Islet precursor cell (in vitro differentiated cells): ENCODE measurements at regions not wholly inside any gene's neighbourhood (a gene's known extent, or its start where the extent isn't known, plus 50 kb on each side); places are given as distances from the start of the nearest gene placed in this dataset.
A peak's percentile ranks its signal among the peaks of the same experiment; 100 is the strongest.
"Not testable (repeated sequence)": the region's sequence is repeated elsewhere in the genome, so short reads cannot be mapped to it uniquely, and the experiment has no call there.

Experiments
- DNase-seq: peaks from one replicate; pipeline ENCODE4 v3.0.0-alpha.2; 2018

DNA sequence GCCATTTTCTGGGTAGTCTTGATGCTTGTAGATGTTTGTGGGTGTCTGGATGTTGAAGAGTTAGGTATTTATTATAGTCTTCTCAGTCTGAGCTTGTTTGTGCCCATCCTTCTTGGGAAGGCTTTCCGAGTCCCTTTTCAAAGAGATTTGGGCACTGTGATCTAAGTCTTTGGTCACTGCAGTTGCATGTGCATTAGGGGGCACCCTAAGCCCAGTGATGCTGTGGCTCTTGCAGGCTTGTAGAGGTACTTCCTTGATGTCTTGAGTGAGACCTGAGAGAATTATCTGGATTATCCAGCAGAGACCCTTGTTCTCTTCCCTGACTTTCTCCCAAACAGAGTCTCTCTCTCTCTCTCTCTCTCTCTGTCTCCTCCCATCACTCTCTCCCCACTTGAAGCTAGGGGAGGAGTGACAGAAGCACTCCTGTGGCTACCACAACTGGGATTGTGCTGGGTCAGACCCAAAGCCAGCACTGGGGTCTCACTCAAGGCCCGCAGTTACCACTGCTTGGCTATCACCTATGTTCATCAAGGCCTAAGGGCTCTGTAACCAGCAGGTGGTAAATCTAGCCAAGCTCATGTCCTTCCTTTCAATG is 68.5 kb downstream of the TMCO5A start:
- DNase-seq = peak; percentile 89

DNA sequence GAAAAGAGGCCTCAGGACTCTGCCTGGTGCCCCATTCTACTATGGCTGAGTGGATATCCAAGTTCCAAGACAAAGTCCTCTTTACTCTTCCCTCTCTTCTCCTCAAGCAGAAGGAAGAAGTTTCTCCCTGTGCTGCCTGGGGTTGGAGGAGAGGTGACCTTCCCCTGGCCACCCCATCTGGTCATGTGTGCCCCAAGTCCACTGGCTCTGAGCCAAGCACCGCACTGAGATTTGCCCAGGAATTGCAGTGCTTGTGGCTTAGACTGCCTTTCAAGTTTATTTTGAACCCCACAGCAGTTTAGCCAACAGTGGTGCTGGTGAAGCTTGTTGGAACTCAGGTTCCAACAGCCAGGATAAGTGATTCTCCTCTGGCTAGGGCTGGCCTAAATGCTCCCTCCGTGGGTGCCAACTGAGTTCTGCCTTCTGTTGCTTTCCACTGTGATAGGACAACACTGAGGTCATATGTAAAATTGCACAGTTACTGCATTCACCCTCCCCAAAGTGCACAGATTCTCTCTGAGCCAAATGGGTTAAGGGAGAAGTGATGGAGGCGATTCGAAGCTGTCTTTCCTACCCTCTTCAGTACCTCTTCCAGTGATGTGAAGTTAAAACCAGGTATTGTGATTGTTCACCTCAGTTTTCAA is 69.9 kb downstream of the TMCO5A start:
- no peak for DNase-seq

DNA sequence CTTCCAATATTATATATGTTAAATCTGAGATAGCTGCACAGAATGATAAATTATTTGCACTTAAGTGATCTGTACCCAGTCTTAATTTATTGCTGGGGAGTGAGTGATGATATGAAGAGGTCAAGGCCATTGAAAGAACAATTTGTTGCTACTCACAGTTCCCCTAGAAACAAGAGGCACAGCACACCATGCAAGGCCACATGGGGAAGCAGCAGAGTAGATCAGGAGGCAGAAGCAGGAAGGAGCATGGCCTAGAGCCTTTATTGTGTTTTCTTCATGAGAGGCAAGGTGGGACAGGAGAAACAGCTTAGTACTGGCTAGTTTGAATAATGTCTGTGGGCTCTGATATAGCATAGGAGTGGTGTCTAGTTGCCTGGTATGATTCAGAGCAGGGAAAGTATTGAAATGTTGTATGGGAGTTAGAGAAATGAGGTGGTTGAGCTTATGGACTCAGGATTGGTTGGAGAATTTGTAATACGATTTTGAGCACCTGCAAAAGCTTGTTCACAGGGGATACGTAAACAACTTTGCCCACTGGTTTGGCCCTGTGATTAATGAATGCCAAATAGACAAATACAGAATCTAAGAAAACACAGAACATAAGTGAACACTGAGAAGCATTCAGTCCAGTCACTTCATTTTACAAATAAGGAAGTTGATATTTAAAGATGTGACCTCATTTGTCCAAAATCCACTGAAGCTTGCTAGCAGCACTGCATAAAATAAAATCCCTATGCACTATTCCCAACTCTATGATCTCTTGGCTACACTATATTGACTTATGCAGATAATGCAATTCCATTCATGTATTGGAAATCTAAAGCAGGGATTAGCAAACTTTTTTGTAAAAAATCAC is 71.7 kb downstream of the TMCO5A start:
- DNase-seq = no peak

DNA sequence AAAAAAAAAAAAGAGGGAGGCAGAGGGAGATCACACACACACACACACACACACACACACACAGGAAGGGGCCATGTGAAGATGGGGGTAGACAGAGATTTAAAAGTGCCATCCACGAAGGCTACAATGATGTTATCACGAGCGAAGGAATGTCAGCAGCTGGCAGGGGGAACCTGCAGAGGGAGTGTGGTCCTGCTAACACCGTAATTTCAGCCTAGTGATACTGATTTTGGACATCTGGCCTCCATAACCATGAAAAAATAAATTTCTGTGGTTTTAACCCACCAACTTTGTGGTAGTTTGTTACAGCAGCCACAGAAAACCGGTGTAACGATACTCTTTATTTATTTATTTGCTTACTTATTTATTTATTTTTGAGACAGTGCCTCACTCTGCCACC is 76.0 kb downstream of the TMCO5A start:
- no peak for DNase-seq

DNA sequence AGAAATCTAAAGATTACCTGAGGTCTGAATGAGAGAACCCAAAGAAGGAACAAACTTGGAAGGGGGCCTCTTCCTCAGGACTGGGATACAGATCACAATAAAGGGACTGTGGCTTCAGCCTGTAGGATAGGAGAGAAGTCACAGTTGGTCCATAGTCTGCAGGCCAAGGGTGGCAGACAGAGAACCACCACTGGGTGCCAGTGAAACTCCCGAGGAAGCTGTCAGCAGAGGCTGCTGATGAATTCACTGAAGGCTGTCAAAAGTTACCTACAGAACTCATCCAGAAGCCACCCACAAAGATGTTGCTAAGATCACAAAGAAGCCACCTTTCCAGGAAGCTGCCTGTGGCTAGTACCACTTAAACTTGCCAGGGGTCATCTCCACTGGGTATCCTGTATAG is 78.5 kb downstream of the TMCO5A start:
- no peak for DNase-seq

DNA sequence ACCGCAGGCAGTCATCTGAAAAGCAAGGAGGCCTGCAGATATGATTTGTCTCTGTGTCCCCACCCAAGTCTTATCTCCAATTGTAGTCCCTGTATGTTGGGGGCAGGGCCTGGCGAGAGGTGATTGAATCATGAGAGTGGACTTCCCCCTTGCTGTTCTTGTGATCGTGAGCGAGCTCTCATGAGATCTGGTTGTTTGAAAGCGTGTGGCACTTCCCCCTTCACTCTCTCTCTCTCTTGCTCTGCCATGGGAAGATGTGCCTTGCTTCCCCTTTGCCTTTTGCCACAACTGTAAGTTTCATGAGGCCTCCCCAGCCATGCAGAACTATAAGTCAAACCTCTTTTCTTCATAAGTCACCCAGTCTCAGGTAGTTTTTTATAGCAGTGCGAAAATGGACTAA is 83.3 kb downstream of the TMCO5A start:
- no peak for DNase-seq

DNA sequence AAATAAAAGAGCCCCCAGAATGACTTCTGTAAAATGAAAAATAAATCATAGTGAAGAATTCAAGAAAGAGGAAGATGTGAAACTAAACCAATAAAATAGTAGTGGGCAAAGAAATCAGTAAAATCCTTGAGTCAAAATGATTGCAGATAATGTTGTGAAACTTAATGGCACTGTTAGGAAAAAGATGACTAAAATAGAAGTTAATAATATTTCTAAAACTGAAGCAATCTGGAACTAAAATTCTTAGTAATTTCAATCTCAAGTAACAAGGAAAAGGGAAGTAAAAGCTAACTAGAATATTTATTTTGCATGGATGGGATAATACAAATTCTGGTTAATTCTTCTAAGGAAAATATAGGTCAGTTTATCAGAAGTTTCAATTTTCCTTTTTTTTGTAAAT is 84.6 kb downstream of the TMCO5A start:
- no peak for DNase-seq

DNA sequence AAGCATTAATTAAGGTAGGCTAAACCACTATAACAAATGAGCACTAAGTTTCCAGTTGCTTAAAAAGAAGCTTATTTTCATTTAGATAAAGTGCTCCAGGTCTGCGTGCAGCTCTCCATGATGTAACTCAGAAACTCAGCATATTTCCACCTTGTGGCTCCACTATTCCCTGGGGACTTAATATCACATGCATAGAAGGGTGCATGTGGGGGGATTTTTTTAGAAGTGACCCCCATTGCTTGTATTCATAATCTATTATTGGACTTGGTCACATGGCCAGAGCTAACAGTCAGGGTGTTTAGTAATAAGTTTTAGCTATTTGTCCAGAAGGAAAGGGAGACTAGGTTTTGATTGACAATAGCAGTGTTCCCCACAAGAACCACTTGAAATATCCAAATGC is 86.8 kb downstream of the TMCO5A start:
- no peak for DNase-seq

DNA sequence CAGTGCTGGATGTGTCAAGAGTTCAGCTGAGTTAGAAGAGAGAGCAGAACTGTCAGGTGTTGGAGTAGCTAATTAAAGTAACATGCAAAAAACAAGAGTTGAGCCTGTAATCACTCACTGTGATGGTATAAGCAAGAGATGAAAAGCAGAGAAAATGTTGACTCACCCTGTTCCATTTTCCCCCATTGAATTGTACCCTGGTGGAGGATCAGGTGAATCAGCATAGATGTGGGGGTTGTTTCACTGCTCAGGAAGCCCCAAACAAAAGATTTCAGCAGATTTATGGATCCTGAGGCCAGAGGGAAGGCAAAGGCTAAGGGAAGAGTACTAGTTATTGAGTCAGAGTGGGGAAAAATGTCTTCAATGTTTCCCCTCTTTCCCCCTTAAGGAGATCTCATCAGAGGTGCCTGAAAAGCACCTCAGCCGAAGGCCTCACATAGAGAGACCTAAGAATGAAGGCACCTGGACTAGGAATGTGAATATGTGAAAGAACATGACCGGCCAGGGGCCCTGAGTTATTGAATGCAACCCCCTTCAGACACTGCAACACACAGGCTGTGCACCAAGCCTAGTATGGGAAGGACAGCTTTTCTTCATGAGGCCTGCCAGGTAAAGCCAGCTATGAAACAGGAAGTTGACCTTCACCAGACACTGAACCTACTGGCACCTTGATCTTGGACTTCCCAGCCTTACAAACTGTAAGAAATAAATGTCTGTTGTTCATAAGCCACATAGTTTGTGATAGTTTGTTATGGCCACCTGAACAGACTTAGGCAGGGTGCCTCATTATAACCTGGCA is 90.1 kb downstream of the TMCO5A start:
- no peak for DNase-seq

DNA sequence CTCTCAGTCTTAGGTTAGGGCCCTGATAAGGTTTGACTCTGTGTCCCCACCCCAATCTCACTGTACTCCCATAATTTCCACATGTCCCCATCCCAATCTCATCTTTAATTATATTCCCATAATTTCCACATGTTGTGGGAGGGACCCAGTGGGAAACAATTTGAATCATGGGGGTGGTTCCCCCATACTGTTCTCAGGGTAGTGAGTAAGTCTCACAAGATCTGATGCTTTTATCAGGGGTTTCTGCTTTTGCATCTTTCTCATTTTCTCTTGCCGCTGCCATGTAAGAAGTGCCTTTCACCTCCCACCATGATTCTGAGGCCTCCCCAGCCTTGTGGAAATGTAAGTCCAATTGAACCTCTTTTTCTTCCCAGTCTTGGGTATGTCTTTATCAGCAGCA is 91.2 kb downstream of the TMCO5A start:
- DNase-seq = not testable (repeated sequence)

DNA sequence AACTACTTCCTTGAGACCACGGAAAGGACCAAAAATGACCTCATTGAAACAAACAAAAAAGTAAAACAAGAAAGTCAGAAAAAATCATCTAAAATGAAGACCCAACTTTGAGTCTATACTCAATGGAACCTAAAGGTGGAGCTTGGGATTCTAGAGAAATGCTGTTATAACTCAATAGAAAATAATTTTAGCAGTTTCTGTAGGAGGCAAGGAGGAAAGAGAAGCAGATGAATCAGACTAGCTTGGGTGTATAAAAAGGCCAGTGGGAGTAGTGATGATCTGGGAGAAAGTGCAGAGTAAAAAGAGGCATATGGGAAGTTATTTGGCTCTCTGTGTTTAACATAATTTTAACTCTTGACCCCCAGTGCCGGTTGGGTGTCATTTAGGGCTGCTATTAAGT is 94.4 kb downstream of the TMCO5A start:
- no peak for DNase-seq

DNA sequence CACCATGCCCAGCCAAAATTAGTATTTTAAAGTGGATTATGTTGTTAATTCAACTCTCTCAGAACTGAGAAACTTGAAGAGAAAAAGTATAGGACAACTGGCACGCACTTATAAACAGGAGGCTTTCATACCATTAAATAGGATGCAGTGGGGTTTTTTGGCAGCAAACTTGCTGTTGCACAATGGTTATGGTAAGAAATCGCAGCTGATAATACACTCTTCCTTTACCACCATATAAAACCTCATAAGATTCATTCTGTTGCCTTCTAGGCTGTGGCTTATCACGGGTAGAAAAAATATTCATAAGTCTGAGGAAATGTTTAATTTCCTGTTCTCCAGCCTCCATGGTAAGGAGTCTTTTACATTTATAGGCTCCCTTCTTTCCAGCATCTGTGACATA is 95.3 kb downstream of the TMCO5A start:
- no peak for DNase-seq

DNA sequence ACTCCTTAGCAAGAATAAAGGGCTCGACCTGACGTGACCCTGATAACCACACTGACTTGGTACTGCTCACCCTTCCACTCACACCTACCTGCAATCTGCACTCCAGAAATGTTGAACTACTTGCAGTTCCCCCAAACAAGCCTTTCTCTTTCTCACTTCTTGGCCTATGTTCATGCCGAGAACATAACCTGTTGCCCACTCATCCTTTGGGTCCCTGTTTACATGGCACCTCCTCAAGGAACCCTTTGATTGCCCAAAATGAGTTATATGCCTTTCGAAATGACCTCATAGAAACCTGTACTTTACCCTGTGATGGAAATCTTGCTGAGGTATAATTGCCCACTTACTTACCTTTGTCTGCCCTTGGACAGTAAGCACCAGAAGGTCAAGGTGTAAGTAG is 96.2 kb downstream of the TMCO5A start:
- no peak for DNase-seq

DNA sequence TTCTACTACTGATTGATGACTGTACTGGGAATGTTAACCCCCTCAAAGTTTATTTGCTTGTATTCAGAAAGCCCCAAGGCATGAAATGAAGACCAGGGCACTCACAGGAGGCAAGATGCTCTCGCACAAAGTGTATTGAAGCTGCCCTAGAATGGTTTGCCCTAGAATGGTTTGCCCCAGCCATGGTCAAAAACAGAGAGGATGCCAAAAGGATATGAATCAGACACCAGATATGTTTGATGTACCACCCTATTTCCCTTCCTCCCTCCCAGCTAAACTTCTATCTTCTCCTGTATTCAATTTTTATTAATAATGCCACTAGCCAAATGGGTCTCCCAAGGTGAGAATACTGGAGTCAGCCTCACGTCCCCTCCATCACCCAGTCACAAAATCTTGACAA is 101.3 kb downstream of the TMCO5A start:
- no peak for DNase-seq

DNA sequence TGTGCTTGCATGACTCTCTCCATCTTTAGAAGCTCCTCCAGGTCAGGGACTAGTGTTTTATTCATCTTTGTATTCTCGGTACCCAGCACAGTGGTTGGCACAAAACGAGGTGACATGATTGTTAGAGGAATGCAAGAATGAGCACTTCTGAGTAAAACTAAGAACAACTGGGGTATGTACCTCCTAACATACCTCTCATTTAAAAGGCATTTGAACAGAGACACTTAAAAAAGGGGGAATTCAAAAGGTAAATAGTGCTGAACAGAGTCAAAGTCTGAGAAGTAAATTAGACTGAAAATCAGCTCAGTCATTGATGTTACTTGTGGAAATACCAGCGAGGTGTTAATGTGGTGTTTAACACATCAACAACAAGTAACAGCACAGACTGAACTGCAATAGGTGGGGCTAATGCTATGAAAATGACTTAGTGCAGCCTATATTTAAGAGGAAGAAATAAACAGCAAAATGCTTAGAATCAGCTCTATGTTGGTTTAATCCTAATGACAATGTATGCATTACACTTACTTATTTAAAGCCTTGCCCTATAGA is 102.4 kb downstream of the TMCO5A start:
- DNase-seq = no peak

DNA sequence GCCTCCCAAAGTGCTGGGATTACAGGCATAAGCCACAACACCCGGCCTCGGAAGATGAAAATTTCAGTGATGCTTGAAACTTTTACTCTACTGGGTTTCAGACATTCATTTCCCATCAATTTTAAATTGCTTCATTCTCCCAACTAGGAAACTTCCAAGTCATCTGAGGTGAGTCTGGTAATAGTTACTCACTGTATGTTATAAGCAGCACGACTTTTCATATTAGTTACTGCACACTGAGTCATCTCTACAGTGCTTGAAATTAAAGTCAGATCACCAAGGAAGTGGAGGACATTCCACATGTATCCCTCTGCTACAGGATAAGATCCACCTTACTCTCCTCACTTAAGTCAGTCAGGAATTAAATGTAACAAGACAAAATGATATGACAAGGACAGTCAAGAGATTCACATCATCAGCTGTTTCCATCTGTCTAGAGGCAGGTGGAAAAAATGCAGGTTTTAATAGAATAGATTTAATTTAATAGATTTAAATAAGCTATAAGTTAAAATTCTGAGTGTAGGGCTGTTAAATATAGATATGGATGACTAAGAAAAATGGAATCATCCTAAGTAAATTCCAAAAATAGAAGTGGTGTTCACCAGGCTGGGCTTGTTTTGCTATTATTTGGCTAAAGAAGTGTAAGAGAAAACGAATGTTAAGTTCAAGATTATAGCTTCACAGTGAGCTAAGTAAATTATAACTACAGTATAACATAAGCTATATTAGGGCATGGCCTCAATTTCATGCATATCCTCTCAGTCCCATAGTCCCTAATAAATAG is 104.4 kb downstream of the TMCO5A start:
- DNase-seq = no peak

DNA sequence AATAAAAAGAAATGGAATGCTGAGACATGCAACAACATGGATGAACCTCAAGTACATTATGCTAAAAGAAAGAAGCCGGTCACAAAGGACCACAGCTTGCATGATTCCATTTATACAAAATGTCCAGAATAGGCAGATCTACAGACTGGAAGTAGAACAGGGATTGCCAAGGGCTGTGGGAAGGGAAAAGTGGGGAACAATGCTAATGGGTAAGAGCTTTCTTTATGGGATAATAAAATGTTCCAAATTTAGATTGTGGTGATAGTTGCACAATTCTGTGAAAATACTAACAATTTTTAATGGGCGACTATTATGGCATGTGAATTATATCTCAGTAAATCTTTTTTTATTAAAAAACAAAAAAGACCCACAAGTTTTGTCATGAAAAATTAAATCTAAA is 106.2 kb downstream of the TMCO5A start:
- DNase-seq = no peak

DNA sequence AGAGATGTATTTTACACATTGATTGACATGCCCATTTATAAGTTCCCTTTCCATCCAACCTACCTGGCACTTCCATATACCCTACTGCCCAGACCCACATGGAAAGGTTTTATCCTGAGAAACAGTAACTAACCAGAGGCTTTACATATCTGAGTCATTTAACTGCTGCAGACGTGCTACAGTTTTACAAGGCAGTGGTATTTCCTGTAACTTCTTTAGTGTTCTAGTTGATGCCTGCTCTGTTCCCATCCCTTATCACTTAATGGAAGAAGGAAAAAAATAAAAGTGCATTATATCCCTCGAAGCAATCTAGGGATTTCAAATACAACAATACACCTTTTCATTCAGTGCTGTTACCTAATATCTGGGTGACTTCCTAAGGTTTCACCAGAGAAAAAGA is 107.1 kb downstream of the TMCO5A start:
- DNase-seq = peak; percentile 62

DNA sequence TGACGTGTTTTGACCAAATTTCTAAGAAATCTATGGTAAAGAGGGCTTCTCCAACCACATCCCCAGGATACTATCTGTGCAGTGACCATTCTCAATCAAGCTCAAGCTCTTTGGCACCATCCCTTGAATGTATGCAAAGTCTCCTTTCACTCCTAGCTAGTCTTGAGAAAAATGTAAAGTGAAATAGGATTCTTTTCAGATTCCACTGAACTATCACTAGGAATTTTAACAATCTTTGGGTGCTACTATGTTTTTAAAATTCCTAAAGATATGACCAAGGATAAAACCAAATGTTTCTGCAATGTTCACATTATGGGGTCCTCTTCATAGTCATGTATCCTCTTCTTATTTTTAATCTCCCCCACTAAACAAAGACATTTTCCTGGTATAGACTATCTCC is 107.8 kb downstream of the TMCO5A start:
- no peak for DNase-seq

DNA sequence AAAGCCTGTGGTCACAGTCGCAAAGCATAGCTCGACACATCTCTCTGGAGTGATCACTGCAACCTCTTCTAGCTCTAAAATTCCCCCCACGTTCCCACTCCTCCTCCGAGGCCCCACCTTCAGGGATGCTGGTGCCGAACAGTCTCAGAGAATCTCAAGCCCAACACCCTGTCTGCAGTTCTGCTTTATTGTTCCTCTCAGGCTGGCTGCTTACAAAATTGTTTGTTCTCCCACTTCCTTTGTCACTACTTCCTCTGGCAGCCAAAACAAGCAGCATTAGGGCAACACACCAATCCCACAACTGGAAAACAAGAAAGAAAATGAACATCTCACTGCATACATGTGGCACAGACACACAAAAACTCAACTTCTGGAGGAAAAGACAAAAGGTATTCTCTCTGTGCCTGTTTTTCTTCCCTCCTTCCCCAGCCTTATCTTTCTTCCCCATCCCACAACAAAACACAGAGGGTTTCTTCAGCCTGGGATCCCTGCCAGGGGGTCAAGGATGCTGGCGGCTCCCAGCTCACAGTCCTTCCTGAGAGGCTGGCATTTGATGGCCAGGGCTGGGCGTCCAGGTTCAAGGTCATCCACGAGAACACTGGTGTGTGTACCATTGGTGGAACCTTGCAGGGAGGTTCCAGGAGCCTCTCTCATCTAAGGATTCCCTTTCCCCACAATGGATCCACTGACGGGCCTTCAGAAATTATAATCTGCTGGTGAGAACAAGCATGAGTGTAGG is 108.4 kb downstream of the TMCO5A start:
- no peak for DNase-seq

DNA sequence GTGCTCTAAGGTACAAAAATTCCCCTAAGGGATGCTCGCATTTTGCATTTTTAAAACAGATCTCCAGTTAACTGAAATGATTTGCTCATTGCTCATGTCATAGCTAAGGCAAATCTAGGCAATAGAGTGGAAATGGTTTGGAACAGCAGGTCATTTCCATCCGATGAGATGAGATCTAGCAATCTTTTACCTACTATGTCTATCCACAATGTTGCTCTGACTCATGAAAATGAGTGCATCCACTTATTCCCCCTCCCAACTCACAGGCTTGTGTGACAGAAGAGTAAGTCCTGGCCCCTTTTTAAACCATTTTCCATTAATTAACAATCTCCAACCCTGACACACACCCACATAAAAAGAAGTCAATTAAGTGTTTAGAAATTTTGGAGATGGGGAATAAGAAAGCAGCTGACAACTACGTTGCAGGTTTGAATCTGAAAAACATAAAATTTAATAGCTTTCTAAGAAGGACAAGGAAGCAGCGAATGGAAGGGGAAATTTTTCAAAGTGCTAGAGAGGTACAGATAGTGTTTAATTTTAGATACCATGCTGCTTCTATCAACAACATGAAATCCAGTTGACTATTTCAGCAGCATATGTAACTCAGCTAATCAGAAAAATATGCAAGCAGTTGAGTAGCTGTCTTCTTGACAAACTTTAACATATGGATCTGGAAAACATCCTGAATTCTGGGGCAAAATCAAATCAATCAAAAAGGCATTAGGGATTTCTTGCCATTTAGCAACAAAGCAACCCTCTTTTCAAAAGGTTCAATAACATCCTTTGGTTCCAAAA is 112.0 kb downstream of the TMCO5A start:
- DNase-seq = no peak
